T-cell (primary cell): ENCODE measurements at regions not wholly inside any gene's neighbourhood (a gene's known extent, or its start where the extent isn't known, plus 50 kb on each side); places are given as distances from the start of the nearest gene placed in this dataset.
A peak's percentile ranks its signal among the peaks of the same experiment; 100 is the strongest.

Source experiments
- ATAC-seq, 4 experiments: fragments of 200-7000 bp in 3 of 4; fragments of 150-1000 bp in 1 of 4; cut with Tn5 transposase; replicated peaks in 1 of 4; 1 replicate in 3 of 4; 2 replicates in 1 of 4; pipeline ENCODE4 v1.10.0; 2021; ENCODE audit warnings: moderate library complexity in 3 of 4, mild to moderate bottlenecking in 2 of 4, moderate number of reproducible peaks in 1 of 4
- CTCF ChIA-PET, 2 donors: fragments of 300-600 bp; sonication (Branson Sonifier 250); formaldehyde crosslinking; loops; one replicate each; lab custom pipeline; 2022; ENCODE audit warnings: antibody characterized with exemption in 2 of 2; lab: Charles Lee
- POLR2A ChIA-PET, 2 donors: fragments of 300-600 bp; sonication (Branson Sonifier 250); formaldehyde crosslinking; loops; one replicate each; lab custom pipeline; 2022; ENCODE audit warnings: antibody characterized with exemption in 2 of 2; lab: Charles Lee
- DNase-seq, 35 experiments: peaks; one replicate each; pipeline versions ENCODE4 v3.0.0 to v3.0.0-alpha.2; 2013 to 2023
- H3K27ac ChIP-seq: one replicate; pipeline ENCODE4 v1.5.1; 2013; ENCODE audit warnings: low read length
- H3K27me3 ChIP-seq, 2 experiments: replicated peaks in 1 of 2; 1 replicate in 1 of 2; 2 replicates in 1 of 2; pipeline versions ENCODE4 v1.6.1 to v1.7.0; 2013; ENCODE audit warnings: low read length in 1 of 2, mixed read lengths in 1 of 2; ENCODE audit not compliant: control insufficient read depth in 2 of 2, insufficient read depth in 2 of 2; ENCODE audit errors: extremely low read depth in 1 of 2
- H3K36me3 ChIP-seq, 2 donors: 1 replicate in 1 of 2; 2 replicates in 1 of 2; pipeline versions ENCODE4 v1.6.1 to v1.7.0; 2013; ENCODE audit warnings: low read length in 1 of 2; ENCODE audit not compliant: control insufficient read depth in 2 of 2, insufficient read depth in 1 of 2; ENCODE audit errors: extremely low read depth in 1 of 2
- H3K4me1 ChIP-seq, 2 experiments: 1 replicate in 1 of 2; 2 replicates in 1 of 2; pipeline versions ENCODE4 v1.6.1 to v1.7.0; 2013; ENCODE audit warnings: low read length in 2 of 2, mixed read lengths in 1 of 2; ENCODE audit not compliant: insufficient read depth in 2 of 2, control insufficient read depth in 1 of 2; ENCODE audit errors: extremely low read depth in 1 of 2
- H3K4me3 ChIP-seq, 2 donors: 1 replicate in 1 of 2; 2 replicates in 1 of 2; pipeline versions ENCODE4 v1.5.1 to v1.7.0; 2013; ENCODE audit warnings: mild to moderate bottlenecking in 2 of 2, low read length in 1 of 2, moderate library complexity in 1 of 2; ENCODE audit not compliant: control insufficient read depth in 1 of 2; ENCODE audit errors: extremely low read depth in 1 of 2
- H3K9me3 ChIP-seq: 2 replicates; pipeline ENCODE4 v1.7.0; 2013
- H3K27ac Mint-ChIP-seq, 2 donors: one replicate each; pipeline ENCODE4 v1.8.0; 2020 to 2021; ENCODE audit warnings: mild to moderate bottlenecking in 2 of 2, mixed read lengths in 2 of 2
- H3K27me3 Mint-ChIP-seq, 2 donors: one replicate each; pipeline ENCODE4 v1.8.0; 2021 to 2022; ENCODE audit warnings: mixed read lengths in 2 of 2
- H3K36me3 Mint-ChIP-seq: one replicate; pipeline ENCODE4 v1.8.0; 2021; ENCODE audit warnings: mixed read lengths
- H3K4me1 Mint-ChIP-seq, 3 donors: one replicate each; pipeline ENCODE4 v1.8.0; 2020 to 2022; ENCODE audit warnings: mixed read lengths in 3 of 3, mild to moderate bottlenecking in 1 of 3
- H3K4me3 Mint-ChIP-seq, 3 donors: one replicate each; pipeline ENCODE4 v1.8.0; 2020 to 2022; ENCODE audit warnings: mild to moderate bottlenecking in 3 of 3, mixed read lengths in 3 of 3, moderate library complexity in 3 of 3
- H3K9me3 Mint-ChIP-seq, 3 donors: one replicate each; pipeline ENCODE4 v1.8.0; 2020 to 2022; ENCODE audit warnings: mixed read lengths in 3 of 3
- WGBS: methylation state at CpG from one replicate; pipeline ENCODE4 v1.1.5; 2013; ENCODE audit warnings: missing lambda C conversion rate; ENCODE audit not compliant: insufficient coverage; 5-methylcytosine and 5-hydroxymethylcytosine counted together

DNA sequence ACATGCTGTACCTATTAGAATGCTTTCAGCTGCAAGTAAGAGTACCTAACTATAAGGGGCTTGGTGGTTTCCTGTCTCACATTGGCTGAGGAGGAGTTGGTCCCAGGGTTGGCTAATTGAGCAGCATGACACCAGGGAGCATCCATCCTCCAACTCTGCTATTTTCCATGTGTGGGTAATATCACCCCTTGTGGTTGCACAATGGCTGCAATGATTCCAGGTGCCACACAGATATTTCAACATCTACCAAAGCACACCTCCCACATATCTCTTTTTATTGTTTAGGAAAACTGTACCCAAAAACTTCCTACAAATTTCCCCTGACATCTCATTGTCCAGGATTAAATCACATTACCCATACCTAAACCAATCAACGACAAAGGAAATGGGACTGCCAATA lies 118.0 kb upstream of the EEA1 start:
- peaks cover 0 to 7% of the 10 kb centered on the region in 2 donors for H3K27me3 Mint-ChIP-seq
- no peak overlapping the region for H3K4me3 ChIP-seq
- H3K27me3 ChIP-seq, result no peaks in the 10 kb centered on the region
- H3K4me1 ChIP-seq, result peaks cover 0 to 3% of the 10 kb centered on the region in 2 experiments
- no peaks in the 10 kb centered on the region for H3K36me3 Mint-ChIP-seq
- no peak overlapping the region for H3K27ac Mint-ChIP-seq
- ATAC-seq (no peak), DNase-seq (no peak)
- H3K4me1 Mint-ChIP-seq, result peaks cover 0 to 17% (median 1%) of the 10 kb centered on the region in 3 donors
- ChIA-PET POLR2A (no interaction called here), CTCF (no interaction called here)
- no peaks in the 10 kb centered on the region for H3K9me3 Mint-ChIP-seq
- 83% methylated on average over 1 of the region's 1 CpG for WGBS
- H3K36me3 ChIP-seq, result no peaks in the 10 kb centered on the region
- H3K27ac ChIP-seq, result no peak overlapping the region
- H3K4me3 Mint-ChIP-seq, result no peak overlapping the region
- H3K9me3 ChIP-seq, result no peaks in the 10 kb centered on the region

DNA sequence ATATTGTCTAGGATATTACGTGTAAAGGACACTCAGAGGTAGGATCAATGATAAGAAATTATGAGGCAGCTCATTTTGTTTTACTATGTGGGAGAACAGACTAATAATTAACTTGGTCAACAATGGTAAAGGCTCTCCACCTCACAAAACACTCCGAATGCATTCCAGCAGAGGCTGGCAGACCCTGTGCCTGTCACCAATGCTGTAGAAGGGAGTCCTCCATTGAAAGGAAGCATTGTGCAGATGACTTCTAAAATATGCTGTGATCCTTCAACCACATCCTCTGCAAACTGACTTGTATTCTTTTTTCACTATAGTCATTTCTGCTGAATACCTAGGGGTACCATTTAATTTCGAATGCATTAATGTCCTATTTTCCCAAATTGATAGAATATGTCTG lies 119.6 kb upstream of the EEA1 start:
- Histone ChIP-seq H3K4me1 (peaks cover 0 to 3% of the 10 kb centered on the region in 2 experiments), H3K4me3 (no peak overlapping the region), H3K9me3 (no peaks in the 10 kb centered on the region), H3K27me3 (no peaks in the 10 kb centered on the region), H3K36me3 (no peaks in the 10 kb centered on the region), H3K27ac (no peak overlapping the region)
- ATAC-seq (peak in 1 of 4 experiments; percentile 54), DNase-seq (no peak)
- POLR2A ChIA-PET, result interaction anchor here in 1 of 2 donors (0.7 kb wide), 1 partner anchor 1285 kb away, joined by 3 read pairs; no protein-coding TSS in a partner anchor
- CTCF ChIA-PET, result interaction anchor here (0.5 to 0.7 kb wide), 3 partner anchors 27 to 192 kb away, joined by 3 to 9 read pairs (median 4); no protein-coding TSS in a partner anchor
- no peaks in the 10 kb centered on the region for H3K9me3 Mint-ChIP-seq
- peaks cover 0 to 7% of the 10 kb centered on the region in 2 donors for H3K27me3 Mint-ChIP-seq
- H3K36me3 Mint-ChIP-seq, result no peaks in the 10 kb centered on the region
- no CpG with 5 or more reads among the region's 3 CpGs for WGBS
- H3K27ac Mint-ChIP-seq, result no peak overlapping the region
- no peak overlapping the region for H3K4me3 Mint-ChIP-seq
- H3K4me1 Mint-ChIP-seq, result peaks cover 0 to 17% (median 1%) of the 10 kb centered on the region in 3 donors

DNA sequence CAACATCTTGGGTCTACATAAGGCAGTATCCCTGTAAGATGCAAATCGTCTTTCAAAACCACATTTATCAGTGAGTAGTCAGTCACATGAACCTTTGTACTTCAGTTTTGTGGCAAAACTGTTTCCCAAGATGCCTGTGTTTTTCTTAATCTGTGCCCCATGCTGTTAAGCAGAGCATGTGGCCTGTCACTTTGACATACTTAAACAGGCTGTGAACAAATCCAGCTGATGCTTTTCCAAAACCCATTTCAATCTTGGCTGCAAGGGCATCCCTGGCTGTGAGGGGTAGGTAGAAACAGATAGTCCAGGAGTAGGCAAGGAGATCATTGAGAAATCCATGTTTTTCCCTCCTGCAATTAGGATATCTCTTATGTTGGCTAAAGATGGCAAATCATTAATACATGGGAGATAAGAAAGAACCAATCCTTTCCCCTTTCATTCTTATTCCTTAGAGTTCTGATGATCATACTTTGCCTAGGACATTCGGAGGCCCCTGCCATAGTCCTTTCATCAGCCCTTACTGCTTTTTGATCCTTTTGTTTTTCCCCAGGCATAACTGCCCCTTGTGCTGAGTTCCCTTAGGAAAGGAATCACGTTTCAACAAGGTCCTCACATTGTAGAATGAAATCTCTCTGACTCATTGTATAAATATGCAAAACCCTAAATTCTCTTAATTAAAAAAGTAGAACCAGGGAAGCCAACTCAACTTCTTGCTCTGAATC lies 121.1 kb upstream of the EEA1 start:
- ChIA-PET CTCF (no interaction called here), POLR2A (no interaction called here)
- ATAC-seq, result no peak
- no peaks in the 10 kb centered on the region for H3K9me3 ChIP-seq
- Mint-ChIP-seq H3K4me1 (peaks cover 0 to 17% (median 1%) of the 10 kb centered on the region in 3 donors), H3K27me3 (peaks cover 4 to 13% of the 10 kb centered on the region in 2 donors), H3K4me3 (no peak overlapping the region), H3K36me3 (no peaks in the 10 kb centered on the region), H3K27ac (no peak overlapping the region), H3K9me3 (no peaks in the 10 kb centered on the region)
- H3K27me3 ChIP-seq, result no peaks in the 10 kb centered on the region
- no peaks in the 10 kb centered on the region for H3K36me3 ChIP-seq
- H3K27ac ChIP-seq, result no peak overlapping the region
- no peak overlapping the region for H3K4me3 ChIP-seq
- DNase-seq, result no peak
- peaks cover 0 to 3% of the 10 kb centered on the region in 2 experiments for H3K4me1 ChIP-seq
- WGBS, result 33% methylated on average over 1 of the region's 3 CpGs

DNA sequence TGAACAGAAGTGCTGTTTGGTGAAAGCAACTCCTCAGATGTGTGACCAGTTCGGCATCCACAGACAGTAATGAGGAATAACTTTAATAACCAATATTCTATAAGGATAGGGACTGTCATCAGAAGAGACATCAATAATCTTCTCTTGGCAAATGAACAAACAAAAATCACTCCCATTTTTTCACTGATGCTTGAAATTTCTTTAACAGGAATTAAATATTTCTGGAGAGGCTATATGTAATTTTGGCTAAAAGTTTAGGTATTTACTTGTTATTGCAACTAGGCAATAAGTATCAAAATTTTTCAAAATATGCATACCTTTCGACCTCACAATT lies 121.6 kb upstream of the EEA1 start:
- Mint-ChIP-seq H3K27me3 (peaks cover 4 to 13% of the 10 kb centered on the region in 2 donors), H3K9me3 (no peaks in the 10 kb centered on the region), H3K27ac (no peak overlapping the region), H3K4me3 (no peak overlapping the region), H3K36me3 (no peaks in the 10 kb centered on the region), H3K4me1 (peaks cover 0 to 17% (median 1%) of the 10 kb centered on the region in 3 donors)
- Histone ChIP-seq H3K4me1 (peaks cover 0 to 3% of the 10 kb centered on the region in 2 experiments), H3K36me3 (no peaks in the 10 kb centered on the region), H3K9me3 (no peaks in the 10 kb centered on the region), H3K4me3 (no peak overlapping the region), H3K27ac (no peak overlapping the region), H3K27me3 (no peaks in the 10 kb centered on the region)
- DNase-seq, result no peak
- no peak for ATAC-seq
- ChIA-PET POLR2A (no interaction called here), CTCF (no interaction called here)
- no CpG with 5 or more reads among the region's 2 CpGs for whole genome bisulfite sequencing

DNA sequence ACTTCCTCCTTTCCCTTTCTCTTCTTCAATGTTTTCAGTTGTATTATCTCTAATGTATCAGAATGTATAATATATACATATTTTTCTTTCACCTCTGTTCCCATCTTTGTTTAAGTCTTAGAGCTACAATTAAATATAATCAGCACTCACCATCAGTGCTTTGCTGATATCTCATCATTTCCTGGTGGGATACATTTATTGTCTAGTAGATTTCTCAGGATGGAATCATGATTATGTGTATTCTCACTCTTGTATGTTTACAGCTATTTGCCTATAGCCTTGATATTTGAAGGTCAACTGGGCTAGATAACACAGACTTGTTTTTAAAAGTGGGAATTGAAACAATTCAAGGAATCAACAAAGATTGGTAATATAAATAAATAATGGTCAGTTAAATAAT lies 124.9 kb upstream of the EEA1 start:
- Histone ChIP-seq H3K9me3 (no peaks in the 10 kb centered on the region), H3K4me3 (no peak overlapping the region), H3K36me3 (no peaks in the 10 kb centered on the region), H3K27me3 (no peaks in the 10 kb centered on the region), H3K4me1 (peaks cover 0 to 3% of the 10 kb centered on the region in 2 experiments), H3K27ac (no peak overlapping the region)
- Mint-ChIP-seq H3K9me3 (no peaks in the 10 kb centered on the region), H3K27me3 (peaks cover 16 to 21% of the 10 kb centered on the region in 2 donors), H3K4me3 (no peak overlapping the region), H3K27ac (no peak overlapping the region), H3K4me1 (peaks cover 0 to 8% (median 0%) of the 10 kb centered on the region in 3 donors), H3K36me3 (no peaks in the 10 kb centered on the region)
- ChIA-PET POLR2A (no interaction called here), CTCF (no interaction called here)
- no peak for DNase-seq
- ATAC-seq, result no peak

DNA sequence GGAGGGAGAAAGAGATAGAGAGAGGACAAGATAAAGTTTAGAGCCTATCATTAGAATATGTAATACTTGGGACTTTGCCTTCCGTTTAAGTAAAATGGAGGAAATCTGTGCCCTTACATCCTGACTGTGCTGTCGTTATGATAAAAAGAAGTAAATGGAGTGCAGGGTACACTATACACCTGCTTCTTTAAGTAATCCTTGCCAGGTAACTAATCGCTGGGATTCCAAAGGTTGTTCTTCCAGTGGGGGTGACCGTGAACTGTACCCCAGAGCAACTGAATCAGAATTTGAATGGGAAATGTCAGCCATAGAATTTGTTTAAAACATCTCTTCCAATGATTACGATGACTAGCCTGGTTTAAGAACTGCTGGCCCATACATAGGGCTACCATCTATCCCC lies 126.1 kb upstream of the EEA1 start:
- Mint-ChIP-seq H3K9me3 (no peaks in the 10 kb centered on the region), H3K27ac (no peak overlapping the region), H3K36me3 (no peaks in the 10 kb centered on the region), H3K4me3 (no peak overlapping the region), H3K27me3 (peaks cover 16 to 21% of the 10 kb centered on the region in 2 donors), H3K4me1 (no peaks in the 10 kb centered on the region)
- Histone ChIP-seq H3K4me3 (no peak overlapping the region), H3K27me3 (no peaks in the 10 kb centered on the region), H3K9me3 (no peaks in the 10 kb centered on the region), H3K27ac (no peak overlapping the region), H3K36me3 (no peaks in the 10 kb centered on the region), H3K4me1 (no peaks in the 10 kb centered on the region)
- ATAC-seq (no peak), DNase-seq (no peak)
- ChIA-PET CTCF (no interaction called here), POLR2A (no interaction called here)
- WGBS, result 100% methylated on average over 1 of the region's 5 CpGs
